OCI-LY3 (cell line): ENCODE measurements at regions not wholly inside any gene's neighbourhood (a gene's known extent, or its start where the extent isn't known, plus 50 kb on each side); places are given as distances from the start of the nearest gene placed in this dataset.

Experiments used
- H2AFZ ChIP-seq: fragments of 200-600, 300-600 bp; shearing (Covaris generic); 2 replicates; pipeline ENCODE4 v1.6.0; 2014; ENCODE audit warnings: antibody characterized with exemption, low read depth, low read length
- H3K27ac ChIP-seq: fragments of 200-600, 300-600 bp; sonication (generic); 2 replicates; pipeline ENCODE4 v1.5.1; 2014; ENCODE audit warnings: mild to moderate bottlenecking, low read length, moderate library complexity, mixed read lengths
- H3K27me3 ChIP-seq: fragments of 200-600, 300-600 bp; sonication (generic); 2 replicates; pipeline ENCODE4 v1.6.1; 2014; ENCODE audit warnings: low read depth, low read length, mixed read lengths
- H3K36me3 ChIP-seq: fragments of 200-600, 300-600 bp; sonication (generic); replicated peaks from 2 replicates; pipeline ENCODE3; 2014; ENCODE audit warnings: low read depth, low read length, mixed read lengths
- H3K4me1 ChIP-seq: fragments of 300-600, 200-600 bp; sonication (generic); 2 replicates; pipeline ENCODE4 v1.6.1; 2014; ENCODE audit warnings: low read length, mixed read lengths
- H3K4me2 ChIP-seq: fragments of 200-600, 300-600 bp; sonication (generic); 2 replicates; pipeline ENCODE4 v1.6.1; 2014; ENCODE audit warnings: low read length, mixed read lengths
- H3K4me3 ChIP-seq: fragments of 300-600, 200-600 bp; sonication (generic); 2 replicates; pipeline ENCODE4 v1.5.1; 2014; ENCODE audit warnings: antibody characterized with exemption, mild to moderate bottlenecking, low read length, moderate library complexity
- H3K79me2 ChIP-seq: fragments of 300-600, 200-600 bp; shearing (Covaris generic); 2 replicates; pipeline ENCODE4 v1.6.1; 2014; ENCODE audit warnings: mild to moderate bottlenecking, low read length, mixed read lengths
- H3K9ac ChIP-seq: fragments of 300-600, 200-600 bp; shearing (Covaris generic); 2 replicates; pipeline ENCODE4 v1.6.0; 2014; ENCODE audit warnings: mild to moderate bottlenecking, low read length, moderate library complexity
- H3K9me3 ChIP-seq: fragments of 200-600, 300-600 bp; shearing (Covaris generic); 2 replicates; pipeline ENCODE4 v1.6.1; 2014; ENCODE audit warnings: low read length, mixed read lengths; ENCODE audit not compliant: insufficient read depth
- H4K20me1 ChIP-seq: fragments of 200-600, 300-600 bp; sonication (generic); 2 replicates; pipeline ENCODE4 v1.6.1; 2016; ENCODE audit warnings: low read length, mixed read lengths; ENCODE audit not compliant: insufficient read depth
- CTCF ChIP-seq: fragments of 200-600, 300-600 bp; sonication (generic); IDR thresholded peaks from 2 replicates; pipeline ENCODE4 v1.5.1; 2014; ENCODE audit warnings: antibody characterized with exemption, low read length, low read depth
- EZH2phosphoT487 ChIP-seq: fragments of 200-600 bp; shearing (Covaris generic); IDR thresholded peaks from 2 replicates; pipeline ENCODE4 v1.6.1; 2018; ENCODE audit warnings: antibody characterized with exemption, mixed run types, low read depth

DNA sequence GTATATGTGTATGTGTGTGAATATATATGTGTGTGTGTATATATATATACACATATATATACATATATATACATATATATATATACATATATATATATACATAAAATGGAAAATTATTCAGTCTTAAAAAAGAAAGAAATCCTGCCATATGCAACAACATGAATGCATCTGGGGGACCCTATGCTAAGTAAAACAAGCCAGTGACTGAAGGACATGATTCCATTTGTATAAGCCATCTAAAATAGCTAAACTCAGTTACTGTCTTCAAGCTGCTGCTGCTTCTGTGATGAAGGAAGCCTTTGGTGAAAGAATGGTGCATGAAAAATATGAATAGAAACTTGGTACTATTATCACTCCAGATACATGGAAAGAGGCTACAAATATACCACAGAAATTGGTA is 118.6 kb downstream of the ATXN7L3B start:
- Histone ChIP-seq H2AFZ (no peak overlapping the region), H3K9ac (no peak overlapping the region), H4K20me1 (no peaks in the 10 kb centered on the region), H3K27me3 (no peaks in the 10 kb centered on the region), H3K27ac (no peak overlapping the region), H3K4me3 (no peak overlapping the region), H3K79me2 (no peaks in the 10 kb centered on the region), H3K4me2 (no peak overlapping the region), H3K36me3 (no peaks in the 10 kb centered on the region), H3K9me3 (no peaks in the 10 kb centered on the region), H3K4me1 (no peaks in the 10 kb centered on the region)
- TF ChIP-seq CTCF (no peak), EZH2phosphoT487 (no peak)

GRCh38 chr12:74660442-74660841 is 122.8 kb downstream of the ATXN7L3B start:
- H3K27me3 ChIP-seq: no peaks in the 10 kb centered on the region
- H3K4me3 ChIP-seq: no peak overlapping the region
- H3K4me2 ChIP-seq: no peak overlapping the region
- H3K79me2 ChIP-seq: no peaks in the 10 kb centered on the region
- H3K4me1 ChIP-seq: no peaks in the 10 kb centered on the region; the same call in 1 of the 2 replicates
- H3K9ac ChIP-seq: no peak overlapping the region
- H3K9me3 ChIP-seq: no peaks in the 10 kb centered on the region
- H2AFZ ChIP-seq: no peak overlapping the region
- H4K20me1 ChIP-seq: no peaks in the 10 kb centered on the region
- H3K27ac ChIP-seq: no peak overlapping the region
- H3K36me3 ChIP-seq: no peaks in the 10 kb centered on the region
- TF ChIP-seq EZH2phosphoT487 (no peak), CTCF (no peak)

- H3K4me3 ChIP-seq: no peak overlapping the region
- H4K20me1 ChIP-seq: no peaks in the 10 kb centered on the region
- H2AFZ ChIP-seq: no peak overlapping the region
- TF ChIP-seq CTCF (no peak), EZH2phosphoT487 (no peak)
- H3K79me2 ChIP-seq: no peaks in the 10 kb centered on the region
- no peaks in the 10 kb centered on the region for H3K36me3 ChIP-seq
- no peak overlapping the region for H3K27ac ChIP-seq
- no peaks in the 10 kb centered on the region for H3K27me3 ChIP-seq
- H3K4me2 ChIP-seq: no peak overlapping the region
- no peaks in the 10 kb centered on the region for H3K9me3 ChIP-seq
- no peak overlapping the region for H3K9ac ChIP-seq
- H3K4me1 ChIP-seq: peaks cover 2% of the 10 kb centered on the region; the same call in 1 of the 2 replicates
Measured at GRCh38 chr12:74663958-74664357, 126.3 kb downstream of the ATXN7L3B start.

GRCh38 chr12:74665690-74666089 is 128.1 kb downstream of the ATXN7L3B start:
- no peaks in the 10 kb centered on the region for H4K20me1 ChIP-seq
- no peak for TF ChIP-seq EZH2phosphoT487
- TF ChIP-seq CTCF: no peak
- H3K4me2 ChIP-seq: no peak overlapping the region
- H3K27ac ChIP-seq: no peak overlapping the region
- H3K79me2 ChIP-seq: no peaks in the 10 kb centered on the region
- no peaks in the 10 kb centered on the region for H3K9me3 ChIP-seq
- no peak overlapping the region for H2AFZ ChIP-seq
- peaks cover 2% of the 10 kb centered on the region; the same call in 1 of the 2 replicates for H3K4me1 ChIP-seq
- no peak overlapping the region for H3K9ac ChIP-seq
- H3K27me3 ChIP-seq: no peaks in the 10 kb centered on the region
- no peak overlapping the region for H3K4me3 ChIP-seq
- H3K36me3 ChIP-seq: no peaks in the 10 kb centered on the region
